ENCODE measurements at regions not wholly inside any gene's neighbourhood (a gene's known extent, or its start where the extent isn't known, plus 50 kb on each side); places are given as distances from the start of the nearest gene placed in this dataset.

GRCh38 chr14:71533800-71534199 lies 398.4 kb upstream of the RGS6 start:
- no peaks in the 10 kb centered on the region for H3K9me3 ChIP-seq (ENCODE audit: control insufficient read depth, insufficient read depth, low read length)
- no peaks in the 10 kb centered on the region for H3K27me3 Mint-ChIP-seq (ENCODE audit: low read depth in 2 of 2)
- H3K27ac Mint-ChIP-seq, result no peak overlapping the region
- H3K27me3 ChIP-seq (ENCODE audit: control insufficient read depth, insufficient read depth, low read length), result no peaks in the 10 kb centered on the region
- no peak overlapping the region for H3K27ac ChIP-seq (ENCODE audit: low read length)
- WGBS (ENCODE audit: insufficient coverage), result no CpG with 5 or more reads among the region's 1 CpG
- no peak overlapping the region for H3K4me3 ChIP-seq (ENCODE audit: low read length)
- DNase-seq (no peak), ATAC-seq (no peak)
- TF ChIP-seq CTCF (IDR thresholded peaks at IDR 0.05), result no peak
- no peaks in the 10 kb centered on the region for H3K36me3 ChIP-seq (ENCODE audit: control insufficient read depth, insufficient read depth, low read length)
- no peak overlapping the region for H3K4me3 Mint-ChIP-seq
- intact Hi-C loops (cut with micrococcal nuclease), result no loop called here
- H3K9me3 Mint-ChIP-seq, result no peaks in the 10 kb centered on the region
- no peaks in the 10 kb centered on the region for H3K36me3 Mint-ChIP-seq
- peaks cover 0 to 8% of the 10 kb centered on the region in 2 donors for H3K4me1 Mint-ChIP-seq
- H3K4me1 ChIP-seq (ENCODE audit: control insufficient read depth, insufficient read depth, low read length), result no peaks in the 10 kb centered on the region

- H3K36me3 ChIP-seq (ENCODE audit: control insufficient read depth, insufficient read depth, low read length), result no peaks in the 10 kb centered on the region
Measured at GRCh38 chr14:71534506-71534905, 397.7 kb upstream of the RGS6 start.

GRCh38 chr14:71536015-71536740 lies 396.1 kb upstream of the RGS6 start:
- WGBS (ENCODE audit: insufficient coverage), result 98% methylated on average over 2 of the region's 2 CpGs
- Histone ChIP-seq H3K4me3 (ENCODE audit: low read length) (no peak overlapping the region), H3K9me3 (ENCODE audit: control insufficient read depth, insufficient read depth, low read length) (no peaks in the 10 kb centered on the region), H3K27ac (ENCODE audit: low read length) (no peak overlapping the region), H3K27me3 (ENCODE audit: control insufficient read depth, insufficient read depth, low read length) (no peaks in the 10 kb centered on the region), H3K36me3 (ENCODE audit: control insufficient read depth, insufficient read depth, low read length) (no peaks in the 10 kb centered on the region), H3K4me1 (ENCODE audit: control insufficient read depth, insufficient read depth, low read length) (no peaks in the 10 kb centered on the region)
- Mint-ChIP-seq H3K27me3 (ENCODE audit: low read depth in 2 of 2) (no peaks in the 10 kb centered on the region), H3K4me3 (no peak overlapping the region), H3K36me3 (no peaks in the 10 kb centered on the region), H3K9me3 (no peaks in the 10 kb centered on the region), H3K27ac (no peak overlapping the region), H3K4me1 (peaks cover 0 to 15% of the 10 kb centered on the region in 2 donors)
- no peak for ATAC-seq
- intact Hi-C loops (cut with micrococcal nuclease), result no loop called here
- TF ChIP-seq CTCF (IDR thresholded peaks at IDR 0.05), result no peak
- no peak for DNase-seq

More at GRCh38 chr14:71534506-71534905, 397.7 kb upstream of the RGS6 start:
- Mint-ChIP-seq H3K4me1 (peaks cover 0 to 14% of the 10 kb centered on the region in 2 donors), H3K9me3 (no peaks in the 10 kb centered on the region), H3K27ac (no peak overlapping the region), H3K36me3 (no peaks in the 10 kb centered on the region), H3K4me3 (no peak overlapping the region), H3K27me3 (ENCODE audit: low read depth in 2 of 2) (no peaks in the 10 kb centered on the region)
- DNase-seq (no peak), ATAC-seq (no peak)
- intact Hi-C loops (cut with micrococcal nuclease), result no loop called here
- no peaks in the 10 kb centered on the region for H3K9me3 ChIP-seq (ENCODE audit: control insufficient read depth, insufficient read depth, low read length)
- 100% methylated on average over 1 of the region's 1 CpG for WGBS (ENCODE audit: insufficient coverage)
- H3K4me3 ChIP-seq (ENCODE audit: low read length), result no peak overlapping the region
- no peaks in the 10 kb centered on the region for H3K27me3 ChIP-seq (ENCODE audit: control insufficient read depth, insufficient read depth, low read length)
- H3K4me1 ChIP-seq (ENCODE audit: control insufficient read depth, insufficient read depth, low read length), result no peaks in the 10 kb centered on the region
- no peak overlapping the region for H3K27ac ChIP-seq (ENCODE audit: low read length)
- no peak for TF ChIP-seq CTCF (IDR thresholded peaks at IDR 0.05)
